H9 (cell line): ENCODE measurements at regions not wholly inside any gene's neighbourhood (a gene's known extent, or its start where the extent isn't known, plus 50 kb on each side); places are given as distances from the start of the nearest gene placed in this dataset.

Experiments
- DNase-seq: peaks from one replicate; pipeline ENCODE4 v3.0.0-alpha.2; 2017
- H2AFZ ChIP-seq: one replicate; pipeline ENCODE4 v1.6.1; 2013; ENCODE audit warnings: mild to moderate bottlenecking, low read length, control low read depth, moderate library complexity
- H2AK5ac ChIP-seq: 2 replicates; pipeline ENCODE4 v1.6.1; 2013; ENCODE audit warnings: low read length, control low read depth, mixed read lengths; ENCODE audit not compliant: insufficient read length
- H2BK120ac ChIP-seq: one replicate; pipeline ENCODE4 v1.6.1; 2013; ENCODE audit warnings: low read depth, mild to moderate bottlenecking, low read length, control low read depth, inconsistent platforms; ENCODE audit not compliant: poor library complexity, severe bottlenecking
- H2BK12ac ChIP-seq: 2 replicates; pipeline ENCODE4 v1.6.1; 2013; ENCODE audit warnings: low read length, control low read depth, mixed read lengths, low read depth; ENCODE audit not compliant: insufficient read length
- H2BK15ac ChIP-seq: 2 replicates; pipeline ENCODE4 v1.6.1; 2013; ENCODE audit warnings: low read depth, low read length, control low read depth
- H2BK20ac ChIP-seq: one replicate; pipeline ENCODE4 v1.6.1; 2013; ENCODE audit warnings: low read depth, mild to moderate bottlenecking, low read length, control low read depth, inconsistent platforms; ENCODE audit not compliant: poor library complexity, severe bottlenecking
- H2BK5ac ChIP-seq: 2 replicates; pipeline ENCODE4 v1.6.1; 2013; ENCODE audit warnings: low read length, control low read depth, mixed read lengths; ENCODE audit not compliant: insufficient read length
- H3K14ac ChIP-seq: 2 replicates; pipeline ENCODE4 v1.6.1; 2013; ENCODE audit warnings: low read length, control low read depth; ENCODE audit not compliant: insufficient read depth
- H3K18ac ChIP-seq: 2 replicates; pipeline ENCODE4 v1.6.1; 2013; ENCODE audit warnings: low read depth, mild to moderate bottlenecking, mixed read lengths, low read length, control low read depth; ENCODE audit not compliant: insufficient read length
- H3K23ac ChIP-seq: 2 replicates; pipeline ENCODE4 v1.6.1; 2013; ENCODE audit warnings: low read length, control low read depth, mixed read lengths, low read depth; ENCODE audit not compliant: insufficient read length
- H3K23me2 ChIP-seq: 2 replicates; pipeline ENCODE4 v1.6.1; 2013; ENCODE audit warnings: low read depth, mild to moderate bottlenecking, mixed read lengths, low read length, control low read depth; ENCODE audit not compliant: insufficient read length, poor library complexity, severe bottlenecking
- H3K27ac ChIP-seq: 2 replicates; pipeline ENCODE4 v1.5.1; 2013; ENCODE audit warnings: low read length, control low read depth, mixed read lengths, low read depth; ENCODE audit not compliant: insufficient read length
- H3K27me3 ChIP-seq: 2 replicates; pipeline ENCODE4 v1.6.1; 2013; ENCODE audit warnings: low read length, control low read depth, inconsistent platforms; ENCODE audit not compliant: insufficient read depth
- H3K4ac ChIP-seq: 2 replicates; pipeline ENCODE4 v1.6.1; 2013; ENCODE audit warnings: low read depth, mild to moderate bottlenecking, control low read depth, inconsistent platforms, low read length, moderate library complexity
- H3K4me1 ChIP-seq: 2 replicates; pipeline ENCODE4 v1.6.1; 2013; ENCODE audit warnings: low read length, control low read depth, inconsistent platforms; ENCODE audit not compliant: insufficient read depth
- H3K4me2 ChIP-seq: 2 replicates; pipeline ENCODE4 v1.6.1; 2013; ENCODE audit warnings: low read length, control low read depth, mixed read lengths; ENCODE audit not compliant: insufficient read length, insufficient read depth
- H3K56ac ChIP-seq: 2 replicates; pipeline ENCODE4 v1.6.1; 2013; ENCODE audit warnings: low read depth, mild to moderate bottlenecking, mixed read lengths, low read length, control low read depth; ENCODE audit not compliant: insufficient read length
- H3K79me1 ChIP-seq: 2 replicates; pipeline ENCODE4 v1.6.1; 2013; ENCODE audit warnings: low read depth, mild to moderate bottlenecking, moderate library complexity, low read length, control low read depth, inconsistent platforms; ENCODE audit not compliant: insufficient read depth, poor library complexity, severe bottlenecking
- H3K79me2 ChIP-seq: 2 replicates; pipeline ENCODE4 v1.6.1; 2013; ENCODE audit warnings: low read length, control low read depth, inconsistent platforms; ENCODE audit not compliant: insufficient read depth
- H3K9ac ChIP-seq: 2 replicates; pipeline ENCODE4 v1.6.1; 2013; ENCODE audit warnings: low read length, control low read depth, mixed read lengths; ENCODE audit not compliant: insufficient read length; ENCODE audit errors: extremely low read depth
- H3K9me3 ChIP-seq: one replicate; pipeline ENCODE4 v1.6.1; 2013; ENCODE audit warnings: low read depth, low read length, inconsistent platforms; ENCODE audit not compliant: control insufficient read depth
- H3T11ph ChIP-seq: one replicate; pipeline ENCODE4 v1.6.1; 2013; ENCODE audit warnings: mild to moderate bottlenecking, low read length, control low read depth, inconsistent platforms
- H4K20me1 ChIP-seq: one replicate; pipeline ENCODE4 v1.6.1; 2013; ENCODE audit not compliant: control insufficient read depth, insufficient read length, insufficient read depth
- H4K5ac ChIP-seq: 2 replicates; pipeline ENCODE4 v1.6.1; 2013; ENCODE audit warnings: low read depth, mild to moderate bottlenecking, mixed read lengths, low read length, control low read depth; ENCODE audit not compliant: insufficient read length
- H4K8ac ChIP-seq: replicated peaks from 2 replicates; pipeline ENCODE4 v1.6.1; 2013; ENCODE audit warnings: low read length, control low read depth, mixed read lengths, low read depth; ENCODE audit not compliant: insufficient read length
- H4K91ac ChIP-seq: 2 replicates; pipeline ENCODE4 v1.6.1; 2013; ENCODE audit warnings: low read depth, mild to moderate bottlenecking, moderate library complexity, mixed read lengths, low read length, control low read depth; ENCODE audit not compliant: insufficient read length
- H3K27ac Mint-ChIP-seq, 3 experiments: 2 replicates in 2 of 3; 3 replicates in 1 of 3; pipeline ENCODE4 v1.8.0; 2020 to 2021; ENCODE audit warnings: mixed read lengths in 3 of 3, mild to moderate bottlenecking in 1 of 3, moderate library complexity in 1 of 3
- H3K27me3 Mint-ChIP-seq: 2 replicates; pipeline ENCODE4 v1.8.0; 2021; ENCODE audit warnings: low read depth, mild to moderate bottlenecking, moderate library complexity, mixed read lengths
- H3K36me3 Mint-ChIP-seq, 3 experiments: 2 replicates in 2 of 3; 3 replicates in 1 of 3; pipeline ENCODE4 v1.8.0; 2020 to 2021; ENCODE audit warnings: low read depth in 3 of 3, mixed read lengths in 3 of 3; ENCODE audit not compliant: insufficient read depth in 1 of 3
- H3K4me1 Mint-ChIP-seq, 2 experiments: 2 replicates each; pipeline ENCODE4 v1.8.0; 2020; ENCODE audit warnings: mixed read lengths in 2 of 2
- H3K4me3 Mint-ChIP-seq, 2 experiments: 2 replicates in 1 of 2; 3 replicates in 1 of 2; pipeline ENCODE4 v1.8.0; 2020 to 2021; ENCODE audit warnings: mild to moderate bottlenecking in 2 of 2, mixed read lengths in 2 of 2, moderate library complexity in 1 of 2
- H3K9me3 Mint-ChIP-seq, 2 experiments: 2 replicates in 1 of 2; 3 replicates in 1 of 2; pipeline ENCODE4 v1.8.0; 2020; ENCODE audit warnings: mild to moderate bottlenecking in 2 of 2, mixed read lengths in 2 of 2, moderate library complexity in 1 of 2
- CTCF ChIP-seq: fragments of 200-600 bp; sonication (generic); conservative IDR thresholded peaks from 3 replicates; pipeline ENCODE4 v1.8.0; 2021; ENCODE audit warnings: antibody characterized with exemption, mild to moderate bottlenecking
- WGBS: extraction: QIAGEN DNeasy Blood & Tissue Kit; methylation state at CpG from one replicate; pipeline ENCODE4 v1.1.7; 2013; ENCODE audit warnings: missing lambda C conversion rate, low lambda C conversion rate, mixed read lengths; ENCODE audit not compliant: insufficient read length; ENCODE audit errors: extremely low coverage; 5-methylcytosine and 5-hydroxymethylcytosine counted together

- H2BK120ac ChIP-seq = no peak overlapping the region
- H2AK5ac ChIP-seq = no peak overlapping the region
- H4K91ac ChIP-seq = no peak overlapping the region
- no peaks in the 10 kb centered on the region for H3K9me3 ChIP-seq
- no peak for DNase-seq
- no peak overlapping the region for H3K14ac ChIP-seq
- no peak overlapping the region for H4K8ac ChIP-seq
- H2BK12ac ChIP-seq = no peak overlapping the region
- no peak overlapping the region for H3T11ph ChIP-seq
- peaks cover 7 to 15% (median 11%) of the 10 kb centered on the region in 3 experiments for H3K36me3 Mint-ChIP-seq
- H3K79me1 ChIP-seq = no peaks in the 10 kb centered on the region
- no peak overlapping the region for H3K9ac ChIP-seq
- peaks cover 23 to 26% of the 10 kb centered on the region in 2 experiments for H3K4me1 Mint-ChIP-seq
- no peak overlapping the region for H3K4me3 Mint-ChIP-seq
- H2AFZ ChIP-seq = no peak overlapping the region
- H3K18ac ChIP-seq = no peak overlapping the region
- H3K27me3 Mint-ChIP-seq = peaks cover 52% of the 10 kb centered on the region
- no peak for TF ChIP-seq CTCF
- H4K5ac ChIP-seq = no peak overlapping the region
- no peaks in the 10 kb centered on the region for H3K79me2 ChIP-seq
- no peak overlapping the region for H3K27ac ChIP-seq
- no peak overlapping the region for H2BK5ac ChIP-seq
- no peak overlapping the region for H3K27ac Mint-ChIP-seq
- H3K4ac ChIP-seq = no peak overlapping the region
- H3K23ac ChIP-seq = no peak overlapping the region
- no peak overlapping the region for H3K4me2 ChIP-seq
- no peak overlapping the region for H2BK15ac ChIP-seq
- no peaks in the 10 kb centered on the region for H3K23me2 ChIP-seq
- WGBS = no CpG with 5 or more reads among the region's 4 CpGs
- H3K4me1 ChIP-seq = peaks cover 6% of the 10 kb centered on the region; the same call in 1 of the 2 replicates
- H3K27me3 ChIP-seq = no peaks in the 10 kb centered on the region
- no peak overlapping the region for H2BK20ac ChIP-seq
- H3K56ac ChIP-seq = no peak overlapping the region
- peaks cover 11 to 17% of the 10 kb centered on the region in 2 experiments for H3K9me3 Mint-ChIP-seq
- H4K20me1 ChIP-seq = no peaks in the 10 kb centered on the region
These were observed 211.0 kb downstream of the ENC1 start for GRCh38 chr5:74429495-74429894.
